GM23338 (cell line): ENCODE measurements at regions not wholly inside any gene's neighbourhood (a gene's known extent, or its start where the extent isn't known, plus 50 kb on each side); places are given as distances from the start of the nearest gene placed in this dataset.

Experiments used
- ATAC-seq: fragments of 200-7000 bp; cut with Tn5 transposase; 3 replicates; pipeline ENCODE4 v1.9.1; 2020
- DNase-seq: peaks from one replicate; pipeline ENCODE4 v3.0.0-alpha.2; 2015; ENCODE audit warnings: low spot score
- H2AFZ ChIP-seq: fragments of 200-600 bp; sonication (generic); 2 replicates; pipeline ENCODE4 v1.8.0; 2016; ENCODE audit warnings: antibody characterized with exemption, mild to moderate bottlenecking, moderate library complexity
- H3F3A ChIP-seq: fragments of 200-600 bp; sonication (generic); replicated peaks from 2 replicates; pipeline ENCODE4 v1.8.0; 2017; ENCODE audit warnings: antibody characterized with exemption, mixed run types, low read depth
- H3K27ac ChIP-seq: fragments of 200-600 bp; sonication (generic); 2 replicates; pipeline ENCODE4 v1.6.1; 2016; ENCODE audit warnings: low read depth
- H3K27me3 ChIP-seq: fragments of 200-600 bp; sonication (generic); 2 replicates; pipeline ENCODE4 v1.8.0; 2016; ENCODE audit warnings: mild to moderate bottlenecking, mixed run types, moderate library complexity; ENCODE audit not compliant: insufficient read depth
- H3K36me3 ChIP-seq: fragments of 200-600 bp; sonication (generic); 2 replicates; pipeline ENCODE4 v1.8.0; 2016; ENCODE audit warnings: mild to moderate bottlenecking; ENCODE audit not compliant: insufficient read depth
- H3K4me1 ChIP-seq: fragments of 200-600 bp; sonication (generic); 2 replicates; pipeline ENCODE4 v1.8.0; 2016; ENCODE audit warnings: mild to moderate bottlenecking, moderate library complexity; ENCODE audit not compliant: insufficient read depth
- H3K4me2 ChIP-seq: fragments of 200-600 bp; sonication (generic); 2 replicates; pipeline ENCODE4 v1.7.1; 2017; ENCODE audit warnings: mixed run types
- H3K4me3 ChIP-seq: fragments of 200-600 bp; sonication (generic); 2 replicates; pipeline ENCODE4 v1.6.1; 2016; ENCODE audit warnings: mixed run types
- H3K79me2 ChIP-seq: fragments of 200-600 bp; sonication (generic); replicated peaks from 2 replicates; pipeline ENCODE4 v1.8.0; 2017; ENCODE audit warnings: mild to moderate bottlenecking; ENCODE audit not compliant: insufficient read depth
- H3K9me2 ChIP-seq: fragments of 200-600 bp; sonication (generic); 2 replicates; pipeline ENCODE4 v1.8.0; 2017; ENCODE audit not compliant: insufficient read depth
- H4K20me1 ChIP-seq: fragments of 200-600 bp; sonication (generic); replicated peaks from 2 replicates; pipeline ENCODE4 v1.8.0; 2017; ENCODE audit warnings: mild to moderate bottlenecking; ENCODE audit not compliant: insufficient read depth
- H3K27ac Mint-ChIP-seq: 2 replicates; pipeline ENCODE4 v1.8.0; 2020; ENCODE audit warnings: inconsistent platforms, mild to moderate bottlenecking, moderate library complexity, mixed read lengths
- H3K27me3 Mint-ChIP-seq: 3 replicates; pipeline ENCODE4 v1.8.0; 2022; ENCODE audit warnings: low read depth, mild to moderate bottlenecking, moderate library complexity, mixed read lengths, inconsistent platforms; ENCODE audit not compliant: insufficient read depth, poor library complexity
- H3K36me3 Mint-ChIP-seq: 3 replicates; pipeline ENCODE4 v1.8.0; 2021; ENCODE audit warnings: low read depth, mild to moderate bottlenecking, inconsistent platforms, moderate library complexity, mixed read lengths
- H3K4me1 Mint-ChIP-seq: 3 replicates; pipeline ENCODE4 v1.8.0; 2020; ENCODE audit warnings: mild to moderate bottlenecking, inconsistent platforms, mixed read lengths
- H3K4me3 Mint-ChIP-seq: 3 replicates; pipeline ENCODE4 v1.8.0; 2021; ENCODE audit warnings: moderate library complexity, mild to moderate bottlenecking, inconsistent platforms, mixed read lengths
- H3K9me3 Mint-ChIP-seq: 3 replicates; pipeline ENCODE4 v1.8.0; 2020; ENCODE audit warnings: moderate library complexity, mild to moderate bottlenecking, inconsistent platforms, mixed read lengths
- CREB1 ChIP-seq: fragments of 250-450 bp; sonication (Bioruptor Pico); IDR thresholded peaks from 2 replicates; pipeline ENCODE4 v1.5.0; 2020; ENCODE audit warnings: low read depth, mild to moderate bottlenecking, moderate library complexity
- ETS1 ChIP-seq: IDR thresholded peaks from 2 replicates; pipeline ENCODE4 v1.6.1; 2016; ENCODE audit warnings: antibody characterized with exemption
- JUNB ChIP-seq: IDR thresholded peaks from one replicate; pipeline ENCODE4 v1.6.1; 2016; ENCODE audit warnings: antibody characterized with exemption; ENCODE audit not compliant: unreplicated experiment
- NANOG ChIP-seq: IDR thresholded peaks from 2 replicates; pipeline ENCODE4 v1.6.1; 2016; ENCODE audit warnings: antibody characterized with exemption, borderline replicate concordance
- POLR2AphosphoS5 ChIP-seq: IDR thresholded peaks from 2 replicates; pipeline ENCODE4 v1.6.1; 2016; ENCODE audit warnings: antibody characterized with exemption, low read depth
- REST ChIP-seq: IDR thresholded peaks from one replicate; pipeline ENCODE4 v1.6.1; 2018; ENCODE audit warnings: antibody characterized with exemption; ENCODE audit not compliant: unreplicated experiment
- STAT1 ChIP-seq: IDR thresholded peaks from one replicate; pipeline ENCODE4 v1.6.1; 2016; ENCODE audit warnings: antibody characterized with exemption; ENCODE audit not compliant: unreplicated experiment
- ZNF331 ChIP-seq: fragments of 250-450 bp; sonication (Bioruptor Pico); IDR thresholded peaks from 2 replicates; pipeline ENCODE4 v1.5.0; 2020; ENCODE audit warnings: low read depth, mild to moderate bottlenecking, moderate library complexity

- ATAC-seq: no peak
These were observed 223.6 kb upstream of the TBL1XR1 start for GRCh38 chr3:177420651-177421480.

More at GRCh38 chr3:177420651-177421480, 223.6 kb upstream of the TBL1XR1 start:
- Mint-ChIP-seq H3K4me1 (peaks cover 20% of the 10 kb centered on the region), H3K36me3 (no peaks in the 10 kb centered on the region; the same call in 2 of the 3 replicates), H3K4me3 (no peak overlapping the region), H3K27ac (no peak overlapping the region), H3K27me3 (peaks cover 2% of the 10 kb centered on the region), H3K9me3 (no peaks in the 10 kb centered on the region)
- no peaks in the 10 kb centered on the region for H3K79me2 ChIP-seq
- H3F3A ChIP-seq: no peaks in the 10 kb centered on the region
- no peak for TF ChIP-seq REST
- TF ChIP-seq ETS1: no peak
- TF ChIP-seq CREB1 (CRISPR knock-in tag): no peak
- TF ChIP-seq ZNF331 (CRISPR knock-in tag): no peak
- no peak for TF ChIP-seq NANOG
- TF ChIP-seq STAT1: no peak
- no peak for TF ChIP-seq POLR2AphosphoS5
- no peak for TF ChIP-seq JUNB
- H3K27me3 ChIP-seq: no peaks in the 10 kb centered on the region
- no peak overlapping the region for H3K4me2 ChIP-seq
- H3K9me2 ChIP-seq: no peaks in the 10 kb centered on the region
- no peaks in the 10 kb centered on the region for H3K36me3 ChIP-seq
- no peak for DNase-seq
- H3K27ac ChIP-seq: no peak overlapping the region
- peak overlapping the region; percentile 43; the same call in 1 of the 2 replicates for H2AFZ ChIP-seq
- H4K20me1 ChIP-seq: no peaks in the 10 kb centered on the region
- no peak overlapping the region for H3K4me3 ChIP-seq
- H3K4me1 ChIP-seq: 0 out of 2 replicates have a peak, but pooled peaks cover 3% of the 10 kb centered on the region
